GM23338 (cell line): ENCODE measurements at regions not wholly inside any gene's neighbourhood (a gene's known extent, or its start where the extent isn't known, plus 50 kb on each side); places are given as distances from the start of the nearest gene placed in this dataset.

Experiments used
- ATAC-seq: fragments of 200-7000 bp; cut with Tn5 transposase; 3 replicates; pipeline ENCODE4 v1.9.1; 2020
- DNase-seq: peaks from one replicate; pipeline ENCODE4 v3.0.0-alpha.2; 2015; ENCODE audit warnings: low spot score
- H2AFZ ChIP-seq: fragments of 200-600 bp; sonication (generic); 2 replicates; pipeline ENCODE4 v1.8.0; 2016; ENCODE audit warnings: antibody characterized with exemption, mild to moderate bottlenecking, moderate library complexity
- H3F3A ChIP-seq: fragments of 200-600 bp; sonication (generic); replicated peaks from 2 replicates; pipeline ENCODE4 v1.8.0; 2017; ENCODE audit warnings: antibody characterized with exemption, mixed run types, low read depth
- H3K27ac ChIP-seq: fragments of 200-600 bp; sonication (generic); 2 replicates; pipeline ENCODE4 v1.6.1; 2016; ENCODE audit warnings: low read depth
- H3K27me3 ChIP-seq: fragments of 200-600 bp; sonication (generic); 2 replicates; pipeline ENCODE4 v1.8.0; 2016; ENCODE audit warnings: mild to moderate bottlenecking, mixed run types, moderate library complexity; ENCODE audit not compliant: insufficient read depth
- H3K36me3 ChIP-seq: fragments of 200-600 bp; sonication (generic); 2 replicates; pipeline ENCODE4 v1.8.0; 2016; ENCODE audit warnings: mild to moderate bottlenecking; ENCODE audit not compliant: insufficient read depth
- H3K4me1 ChIP-seq: fragments of 200-600 bp; sonication (generic); 2 replicates; pipeline ENCODE4 v1.8.0; 2016; ENCODE audit warnings: mild to moderate bottlenecking, moderate library complexity; ENCODE audit not compliant: insufficient read depth
- H3K4me2 ChIP-seq: fragments of 200-600 bp; sonication (generic); 2 replicates; pipeline ENCODE4 v1.7.1; 2017; ENCODE audit warnings: mixed run types
- H3K4me3 ChIP-seq: fragments of 200-600 bp; sonication (generic); 2 replicates; pipeline ENCODE4 v1.6.1; 2016; ENCODE audit warnings: mixed run types
- H3K79me2 ChIP-seq: fragments of 200-600 bp; sonication (generic); replicated peaks from 2 replicates; pipeline ENCODE4 v1.8.0; 2017; ENCODE audit warnings: mild to moderate bottlenecking; ENCODE audit not compliant: insufficient read depth
- H3K9me2 ChIP-seq: fragments of 200-600 bp; sonication (generic); 2 replicates; pipeline ENCODE4 v1.8.0; 2017; ENCODE audit not compliant: insufficient read depth
- H4K20me1 ChIP-seq: fragments of 200-600 bp; sonication (generic); replicated peaks from 2 replicates; pipeline ENCODE4 v1.8.0; 2017; ENCODE audit warnings: mild to moderate bottlenecking; ENCODE audit not compliant: insufficient read depth
- H3K27ac Mint-ChIP-seq: 2 replicates; pipeline ENCODE4 v1.8.0; 2020; ENCODE audit warnings: inconsistent platforms, mild to moderate bottlenecking, moderate library complexity, mixed read lengths
- H3K27me3 Mint-ChIP-seq: 3 replicates; pipeline ENCODE4 v1.8.0; 2022; ENCODE audit warnings: low read depth, mild to moderate bottlenecking, moderate library complexity, mixed read lengths, inconsistent platforms; ENCODE audit not compliant: insufficient read depth, poor library complexity
- H3K36me3 Mint-ChIP-seq: 3 replicates; pipeline ENCODE4 v1.8.0; 2021; ENCODE audit warnings: low read depth, mild to moderate bottlenecking, inconsistent platforms, moderate library complexity, mixed read lengths
- H3K4me1 Mint-ChIP-seq: 3 replicates; pipeline ENCODE4 v1.8.0; 2020; ENCODE audit warnings: mild to moderate bottlenecking, inconsistent platforms, mixed read lengths
- H3K4me3 Mint-ChIP-seq: 3 replicates; pipeline ENCODE4 v1.8.0; 2021; ENCODE audit warnings: moderate library complexity, mild to moderate bottlenecking, inconsistent platforms, mixed read lengths
- H3K9me3 Mint-ChIP-seq: 3 replicates; pipeline ENCODE4 v1.8.0; 2020; ENCODE audit warnings: moderate library complexity, mild to moderate bottlenecking, inconsistent platforms, mixed read lengths
- CREB1 ChIP-seq: fragments of 250-450 bp; sonication (Bioruptor Pico); IDR thresholded peaks from 2 replicates; pipeline ENCODE4 v1.5.0; 2020; ENCODE audit warnings: low read depth, mild to moderate bottlenecking, moderate library complexity
- EZH2 ChIP-seq: fragments of 200-600 bp; sonication (generic); IDR thresholded peaks from one replicate; pipeline ENCODE4 v1.8.0; 2017; ENCODE audit warnings: antibody characterized with exemption, mild to moderate bottlenecking, low read depth; ENCODE audit not compliant: unreplicated experiment
- EZH2phosphoT487 ChIP-seq: fragments of 200-600 bp; sonication (generic); IDR thresholded peaks from one replicate; pipeline ENCODE4 v1.8.1; 2018; ENCODE audit warnings: antibody characterized with exemption; ENCODE audit not compliant: unreplicated experiment
- JUNB ChIP-seq: IDR thresholded peaks from one replicate; pipeline ENCODE4 v1.6.1; 2016; ENCODE audit warnings: antibody characterized with exemption; ENCODE audit not compliant: unreplicated experiment
- NANOG ChIP-seq: IDR thresholded peaks from 2 replicates; pipeline ENCODE4 v1.6.1; 2016; ENCODE audit warnings: antibody characterized with exemption, borderline replicate concordance
- POLR2AphosphoS5 ChIP-seq: IDR thresholded peaks from 2 replicates; pipeline ENCODE4 v1.6.1; 2016; ENCODE audit warnings: antibody characterized with exemption, low read depth
- STAT1 ChIP-seq: IDR thresholded peaks from one replicate; pipeline ENCODE4 v1.6.1; 2016; ENCODE audit warnings: antibody characterized with exemption; ENCODE audit not compliant: unreplicated experiment
- ZNF114 ChIP-seq: fragments of 250-450 bp; sonication (Bioruptor Pico); IDR thresholded peaks from 2 replicates; pipeline ENCODE4 v1.5.0; 2020; ENCODE audit warnings: mild to moderate bottlenecking, moderate library complexity
- ZNF331 ChIP-seq: fragments of 250-450 bp; sonication (Bioruptor Pico); IDR thresholded peaks from 2 replicates; pipeline ENCODE4 v1.5.0; 2020; ENCODE audit warnings: low read depth, mild to moderate bottlenecking, moderate library complexity
- TF ChIP-seq, protein P1 (sequence below), 2 experiments: fragments of 200-600 bp in 1 of 2; sonication (generic) in 1 of 2; conservative IDR thresholded peaks; 2 replicates each; pipeline versions ENCODE4 v1.5.1 to v1.6.1; 2016 to 2017; ENCODE audit warnings: antibody characterized with exemption in 2 of 2, low read depth in 2 of 2, mild to moderate bottlenecking in 2 of 2, moderate library complexity in 1 of 2
- TF ChIP-seq, protein P2 (sequence below): IDR thresholded peaks from one replicate; pipeline ENCODE4 v1.6.1; 2018; ENCODE audit warnings: antibody characterized with exemption; ENCODE audit not compliant: unreplicated experiment
- TF ChIP-seq, protein P3 (sequence below): IDR thresholded peaks from 2 replicates; pipeline ENCODE4 v1.6.1; 2016; ENCODE audit warnings: antibody characterized with exemption

GRCh38 chr9:22625540-22625939 lies 178.9 kb downstream of the DMRTA1 start:
- no peak overlapping the region for H3K4me3 Mint-ChIP-seq
- H3K9me3 Mint-ChIP-seq = peaks cover 12% of the 10 kb centered on the region
- Histone ChIP-seq H3K27me3 (no peaks in the 10 kb centered on the region), H3F3A (no peaks in the 10 kb centered on the region), H3K79me2 (no peaks in the 10 kb centered on the region), H2AFZ (no peak overlapping the region; the same call in 1 of the 2 replicates), H3K4me2 (no peak overlapping the region), H3K4me3 (no peak overlapping the region), H3K4me1 (peaks cover 23% of the 10 kb centered on the region), H3K36me3 (no peaks in the 10 kb centered on the region), H3K27ac (no peak overlapping the region), H3K9me2 (peaks cover 6% of the 10 kb centered on the region; the same call in 1 of the 2 replicates), H4K20me1 (no peaks in the 10 kb centered on the region)
- peaks cover 27% of the 10 kb centered on the region for H3K4me1 Mint-ChIP-seq
- H3K27me3 Mint-ChIP-seq = no peaks in the 10 kb centered on the region
- DNase-seq (no peak), ATAC-seq (no peak)
- peaks cover 9% of the 10 kb centered on the region; the same call in 2 of the 3 replicates for H3K36me3 Mint-ChIP-seq
- H3K27ac Mint-ChIP-seq = no peak overlapping the region
- TF ChIP-seq, protein P1, sequence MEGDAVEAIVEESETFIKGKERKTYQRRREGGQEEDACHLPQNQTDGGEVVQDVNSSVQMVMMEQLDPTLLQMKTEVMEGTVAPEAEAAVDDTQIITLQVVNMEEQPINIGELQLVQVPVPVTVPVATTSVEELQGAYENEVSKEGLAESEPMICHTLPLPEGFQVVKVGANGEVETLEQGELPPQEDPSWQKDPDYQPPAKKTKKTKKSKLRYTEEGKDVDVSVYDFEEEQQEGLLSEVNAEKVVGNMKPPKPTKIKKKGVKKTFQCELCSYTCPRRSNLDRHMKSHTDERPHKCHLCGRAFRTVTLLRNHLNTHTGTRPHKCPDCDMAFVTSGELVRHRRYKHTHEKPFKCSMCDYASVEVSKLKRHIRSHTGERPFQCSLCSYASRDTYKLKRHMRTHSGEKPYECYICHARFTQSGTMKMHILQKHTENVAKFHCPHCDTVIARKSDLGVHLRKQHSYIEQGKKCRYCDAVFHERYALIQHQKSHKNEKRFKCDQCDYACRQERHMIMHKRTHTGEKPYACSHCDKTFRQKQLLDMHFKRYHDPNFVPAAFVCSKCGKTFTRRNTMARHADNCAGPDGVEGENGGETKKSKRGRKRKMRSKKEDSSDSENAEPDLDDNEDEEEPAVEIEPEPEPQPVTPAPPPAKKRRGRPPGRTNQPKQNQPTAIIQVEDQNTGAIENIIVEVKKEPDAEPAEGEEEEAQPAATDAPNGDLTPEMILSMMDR (conservative IDR thresholded peaks at IDR 0.05; ENCODE audit: low read depth in 2 of 2) = no peak
- TF ChIP-seq, protein P2, sequence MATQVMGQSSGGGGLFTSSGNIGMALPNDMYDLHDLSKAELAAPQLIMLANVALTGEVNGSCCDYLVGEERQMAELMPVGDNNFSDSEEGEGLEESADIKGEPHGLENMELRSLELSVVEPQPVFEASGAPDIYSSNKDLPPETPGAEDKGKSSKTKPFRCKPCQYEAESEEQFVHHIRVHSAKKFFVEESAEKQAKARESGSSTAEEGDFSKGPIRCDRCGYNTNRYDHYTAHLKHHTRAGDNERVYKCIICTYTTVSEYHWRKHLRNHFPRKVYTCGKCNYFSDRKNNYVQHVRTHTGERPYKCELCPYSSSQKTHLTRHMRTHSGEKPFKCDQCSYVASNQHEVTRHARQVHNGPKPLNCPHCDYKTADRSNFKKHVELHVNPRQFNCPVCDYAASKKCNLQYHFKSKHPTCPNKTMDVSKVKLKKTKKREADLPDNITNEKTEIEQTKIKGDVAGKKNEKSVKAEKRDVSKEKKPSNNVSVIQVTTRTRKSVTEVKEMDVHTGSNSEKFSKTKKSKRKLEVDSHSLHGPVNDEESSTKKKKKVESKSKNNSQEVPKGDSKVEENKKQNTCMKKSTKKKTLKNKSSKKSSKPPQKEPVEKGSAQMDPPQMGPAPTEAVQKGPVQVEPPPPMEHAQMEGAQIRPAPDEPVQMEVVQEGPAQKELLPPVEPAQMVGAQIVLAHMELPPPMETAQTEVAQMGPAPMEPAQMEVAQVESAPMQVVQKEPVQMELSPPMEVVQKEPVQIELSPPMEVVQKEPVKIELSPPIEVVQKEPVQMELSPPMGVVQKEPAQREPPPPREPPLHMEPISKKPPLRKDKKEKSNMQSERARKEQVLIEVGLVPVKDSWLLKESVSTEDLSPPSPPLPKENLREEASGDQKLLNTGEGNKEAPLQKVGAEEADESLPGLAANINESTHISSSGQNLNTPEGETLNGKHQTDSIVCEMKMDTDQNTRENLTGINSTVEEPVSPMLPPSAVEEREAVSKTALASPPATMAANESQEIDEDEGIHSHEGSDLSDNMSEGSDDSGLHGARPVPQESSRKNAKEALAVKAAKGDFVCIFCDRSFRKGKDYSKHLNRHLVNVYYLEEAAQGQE = no peak
- TF ChIP-seq NANOG = no peak

- no peaks in the 10 kb centered on the region for H3K4me1 Mint-ChIP-seq
- DNase-seq (no peak), ATAC-seq (no peak)
- Histone ChIP-seq H3K27me3 (no peaks in the 10 kb centered on the region), H3K4me2 (no peak overlapping the region), H3K27ac (no peak overlapping the region), H3F3A (no peaks in the 10 kb centered on the region), H3K36me3 (no peaks in the 10 kb centered on the region), H3K4me3 (no peak overlapping the region), H3K4me1 (no peaks in the 10 kb centered on the region), H3K9me2 (no peaks in the 10 kb centered on the region), H2AFZ (no peak overlapping the region), H4K20me1 (no peaks in the 10 kb centered on the region), H3K79me2 (no peaks in the 10 kb centered on the region)
- TF ChIP-seq, protein P3, sequence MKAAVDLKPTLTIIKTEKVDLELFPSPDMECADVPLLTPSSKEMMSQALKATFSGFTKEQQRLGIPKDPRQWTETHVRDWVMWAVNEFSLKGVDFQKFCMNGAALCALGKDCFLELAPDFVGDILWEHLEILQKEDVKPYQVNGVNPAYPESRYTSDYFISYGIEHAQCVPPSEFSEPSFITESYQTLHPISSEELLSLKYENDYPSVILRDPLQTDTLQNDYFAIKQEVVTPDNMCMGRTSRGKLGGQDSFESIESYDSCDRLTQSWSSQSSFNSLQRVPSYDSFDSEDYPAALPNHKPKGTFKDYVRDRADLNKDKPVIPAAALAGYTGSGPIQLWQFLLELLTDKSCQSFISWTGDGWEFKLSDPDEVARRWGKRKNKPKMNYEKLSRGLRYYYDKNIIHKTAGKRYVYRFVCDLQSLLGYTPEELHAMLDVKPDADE = no peak
- TF ChIP-seq, protein P1 (conservative IDR thresholded peaks at IDR 0.05; ENCODE audit: low read depth in 2 of 2) = no peak
- TF ChIP-seq, protein P2 = no peak
- TF ChIP-seq POLR2AphosphoS5 (no peak), EZH2phosphoT487 (no peak), ZNF114 (CRISPR knock-in tag) (no peak), NANOG (no peak), JUNB (no peak), ZNF331 (no peak), CREB1 (CRISPR knock-in tag) (no peak), STAT1 (no peak), EZH2 (no peak)
- no peaks in the 10 kb centered on the region for H3K9me3 Mint-ChIP-seq
- H3K4me3 Mint-ChIP-seq = no peak overlapping the region
- H3K36me3 Mint-ChIP-seq = no peaks in the 10 kb centered on the region
- H3K27ac Mint-ChIP-seq = no peak overlapping the region
- H3K27me3 Mint-ChIP-seq = no peaks in the 10 kb centered on the region
Observed at GRCh38 chr9:22643541-22643940, 196.9 kb downstream of the DMRTA1 start.
